ENCODE measurements at regions not wholly inside any gene's neighbourhood (a gene's known extent, or its start where the extent isn't known, plus 50 kb on each side); places are given as distances from the start of the nearest gene placed in this dataset.

GRCh38 chr9:89969156-89969675 is 364.4 kb downstream of the GADD45G start:
- no peaks in the 10 kb centered on the region for H3K4me1 Mint-ChIP-seq
- no peak overlapping the region for H3K27ac ChIP-seq (ENCODE audit: low read depth, low read length)
- H3K27me3 Mint-ChIP-seq (ENCODE audit: insufficient read depth) = no peaks in the 10 kb centered on the region
- no peaks in the 10 kb centered on the region for H3K4me1 ChIP-seq (ENCODE audit: control insufficient read depth, insufficient read depth, low read length)
- no peaks in the 10 kb centered on the region for H3K36me3 Mint-ChIP-seq (ENCODE audit: low read depth)
- no peaks in the 10 kb centered on the region for H3K9me3 Mint-ChIP-seq
- H3K9me3 ChIP-seq (ENCODE audit: control insufficient read depth, low read length) = no peaks in the 10 kb centered on the region
- no peaks in the 10 kb centered on the region for H3K36me3 ChIP-seq (ENCODE audit: control insufficient read depth, insufficient read depth, low read length)
- no peak overlapping the region for H3K9ac ChIP-seq (ENCODE audit: extremely low read depth, low read length, poor library complexity, severe bottlenecking)
- no peak for TF ChIP-seq CTCF (conservative IDR thresholded peaks at IDR 0.05)
- H3K4me3 ChIP-seq (ENCODE audit: low read length) = no peak overlapping the region
- H3K27me3 ChIP-seq (ENCODE audit: control insufficient read depth, insufficient read depth, low read length, poor library complexity, severe bottlenecking) = no peaks in the 10 kb centered on the region
- 83 to 90% methylated on average over 1 to 3 of the region's 3 CpGs for WGBS, 2 experiments (ENCODE audit: insufficient coverage in 1 of 2, insufficient read length in 1 of 2)
- no peak overlapping the region for H3K4me3 Mint-ChIP-seq
- no peak overlapping the region for H3K27ac Mint-ChIP-seq
- no peak for DNase-seq

- no peaks in the 10 kb centered on the region for H3K36me3 ChIP-seq (ENCODE audit: control insufficient read depth, insufficient read depth, low read length)
- H3K9me3 Mint-ChIP-seq = no peaks in the 10 kb centered on the region
- no peak overlapping the region for H3K27ac Mint-ChIP-seq
Measured at GRCh38 chr9:89969881-89970639, 365.2 kb downstream of the GADD45G start.

GRCh38 chr9:89970701-89971100 is 365.9 kb downstream of the GADD45G start:
- no peak overlapping the region for H3K4me3 ChIP-seq (ENCODE audit: low read length)
- H3K4me1 Mint-ChIP-seq = no peaks in the 10 kb centered on the region
- 86 to 88% methylated on average over 15 of the region's 15 CpGs for WGBS, 2 experiments (ENCODE audit: insufficient coverage in 1 of 2, insufficient read length in 1 of 2)

More at GRCh38 chr9:89969881-89970639, 365.2 kb downstream of the GADD45G start:
- Histone ChIP-seq H3K4me1 (ENCODE audit: control insufficient read depth, insufficient read depth, low read length) (no peaks in the 10 kb centered on the region), H3K4me3 (ENCODE audit: low read length) (no peak overlapping the region), H3K9ac (ENCODE audit: extremely low read depth, low read length, poor library complexity, severe bottlenecking) (no peak overlapping the region), H3K27ac (ENCODE audit: low read depth, low read length) (no peak overlapping the region), H3K27me3 (ENCODE audit: control insufficient read depth, insufficient read depth, low read length, poor library complexity, severe bottlenecking) (no peaks in the 10 kb centered on the region), H3K9me3 (ENCODE audit: control insufficient read depth, low read length) (no peaks in the 10 kb centered on the region)
- TF ChIP-seq CTCF (conservative IDR thresholded peaks at IDR 0.05) = no peak
- Mint-ChIP-seq H3K36me3 (ENCODE audit: low read depth) (no peaks in the 10 kb centered on the region), H3K4me3 (no peak overlapping the region), H3K4me1 (no peaks in the 10 kb centered on the region), H3K27me3 (ENCODE audit: insufficient read depth) (no peaks in the 10 kb centered on the region)
- no peak for DNase-seq
- WGBS, 2 experiments (ENCODE audit: insufficient coverage in 1 of 2, insufficient read length in 1 of 2) = 93 to 98% methylated on average over 6 to 11 of the region's 11 CpGs

More at GRCh38 chr9:89970701-89971100, 365.9 kb downstream of the GADD45G start:
- TF ChIP-seq CTCF (conservative IDR thresholded peaks at IDR 0.05) = no peak
- no peaks in the 10 kb centered on the region for H3K36me3 Mint-ChIP-seq (ENCODE audit: low read depth)
- no peaks in the 10 kb centered on the region for H3K27me3 ChIP-seq (ENCODE audit: control insufficient read depth, insufficient read depth, low read length, poor library complexity, severe bottlenecking)
- H3K9me3 ChIP-seq (ENCODE audit: control insufficient read depth, low read length) = no peaks in the 10 kb centered on the region
- no peak overlapping the region for H3K27ac ChIP-seq (ENCODE audit: low read depth, low read length)
- no peak overlapping the region for H3K27ac Mint-ChIP-seq
- no peaks in the 10 kb centered on the region for H3K36me3 ChIP-seq (ENCODE audit: control insufficient read depth, insufficient read depth, low read length)
- no peak overlapping the region for H3K9ac ChIP-seq (ENCODE audit: extremely low read depth, low read length, poor library complexity, severe bottlenecking)
- H3K9me3 Mint-ChIP-seq = no peaks in the 10 kb centered on the region
- no peak overlapping the region for H3K4me3 Mint-ChIP-seq
- DNase-seq = no peak
- H3K4me1 ChIP-seq (ENCODE audit: control insufficient read depth, insufficient read depth, low read length) = no peaks in the 10 kb centered on the region
- no peaks in the 10 kb centered on the region for H3K27me3 Mint-ChIP-seq (ENCODE audit: insufficient read depth)

All from endodermal cell (in vitro differentiated cells).